ENCODE measurements at regions not wholly inside any gene's neighbourhood (a gene's known extent, or its start where the extent isn't known, plus 50 kb on each side); places are given as distances from the start of the nearest gene placed in this dataset.

- WGBS (ENCODE audit: extremely low coverage, insufficient read length, low lambda C conversion rate) = no CpG with 5 or more reads among the region's 1 CpG
These were observed 274.3 kb upstream of the TACR3 start for GRCh38 chr4:103994059-103994458.

More at GRCh38 chr4:103994059-103994458, 274.3 kb upstream of the TACR3 start:
- H3K36me3 Mint-ChIP-seq (ENCODE audit: insufficient read depth in 1 of 3, low read depth in 3 of 3) = peaks cover 8 to 18% (median 13%) of the 10 kb centered on the region in 3 experiments
- Histone ChIP-seq H2BK20ac (ENCODE audit: low read depth, low read length, poor library complexity, severe bottlenecking) (no peak overlapping the region), H4K8ac (replicated peaks; ENCODE audit: insufficient read length, low read depth, low read length) (no peak overlapping the region), H3K23ac (ENCODE audit: insufficient read length, low read depth, low read length) (no peak overlapping the region), H3K14ac (ENCODE audit: insufficient read depth, low read length) (no peak overlapping the region), H3K4me1 (ENCODE audit: insufficient read depth, low read length) (0 out of 2 replicates have a peak, but pooled peaks cover 2% of the 10 kb centered on the region), H3K79me1 (ENCODE audit: insufficient read depth, low read depth, low read length, poor library complexity, severe bottlenecking) (no peaks in the 10 kb centered on the region), H2AFZ (ENCODE audit: low read length) (no peak overlapping the region), H3K27me3 (ENCODE audit: insufficient read depth, low read length) (no peaks in the 10 kb centered on the region), H3K18ac (ENCODE audit: insufficient read length, low read depth, low read length) (no peak overlapping the region), H3K23me2 (ENCODE audit: insufficient read length, low read depth, low read length, poor library complexity, severe bottlenecking) (no peaks in the 10 kb centered on the region), H2BK12ac (ENCODE audit: insufficient read length, low read depth, low read length) (no peak overlapping the region), H2BK5ac (ENCODE audit: insufficient read length, low read length) (no peak overlapping the region), H3K4ac (ENCODE audit: low read depth, low read length) (no peak overlapping the region), H4K91ac (ENCODE audit: insufficient read length, low read depth, low read length) (no peak overlapping the region), H3K9ac (ENCODE audit: extremely low read depth, insufficient read length, low read length) (no peak overlapping the region), H3K79me2 (ENCODE audit: insufficient read depth, low read length) (no peaks in the 10 kb centered on the region), H4K5ac (ENCODE audit: insufficient read length, low read depth, low read length) (no peak overlapping the region), H3T11ph (ENCODE audit: low read length) (no peak overlapping the region), H3K56ac (ENCODE audit: insufficient read length, low read depth, low read length) (no peak overlapping the region), H2BK120ac (ENCODE audit: low read depth, low read length, poor library complexity, severe bottlenecking) (no peak overlapping the region), H3K4me2 (ENCODE audit: insufficient read depth, insufficient read length, low read length) (no peak overlapping the region), H3K27ac (ENCODE audit: insufficient read length, low read depth, low read length) (no peak overlapping the region), H3K9me3 (ENCODE audit: control insufficient read depth, low read depth, low read length) (no peaks in the 10 kb centered on the region), H2BK15ac (ENCODE audit: low read depth, low read length) (no peak overlapping the region), H2AK5ac (ENCODE audit: insufficient read length, low read length) (no peak overlapping the region), H4K20me1 (ENCODE audit: control insufficient read depth, insufficient read depth, insufficient read length) (no peaks in the 10 kb centered on the region)
- H3K9me3 Mint-ChIP-seq = peaks cover 13 to 20% of the 10 kb centered on the region in 2 experiments
- DNase-seq = no peak
- no peaks in the 10 kb centered on the region for H3K27me3 Mint-ChIP-seq (ENCODE audit: low read depth)
- no peak overlapping the region for H3K4me3 Mint-ChIP-seq
- H3K4me1 Mint-ChIP-seq = peaks cover 17% of the 10 kb centered on the region in 2 experiments
- peak; percentile 75 for TF ChIP-seq CTCF (conservative IDR thresholded peaks at IDR 0.05)
- no peak overlapping the region for H3K27ac Mint-ChIP-seq

Data from H9 (cell line).